ENCODE measurements at regions not wholly inside any gene's neighbourhood (a gene's known extent, or its start where the extent isn't known, plus 50 kb on each side); places are given as distances from the start of the nearest gene placed in this dataset.

DNA sequence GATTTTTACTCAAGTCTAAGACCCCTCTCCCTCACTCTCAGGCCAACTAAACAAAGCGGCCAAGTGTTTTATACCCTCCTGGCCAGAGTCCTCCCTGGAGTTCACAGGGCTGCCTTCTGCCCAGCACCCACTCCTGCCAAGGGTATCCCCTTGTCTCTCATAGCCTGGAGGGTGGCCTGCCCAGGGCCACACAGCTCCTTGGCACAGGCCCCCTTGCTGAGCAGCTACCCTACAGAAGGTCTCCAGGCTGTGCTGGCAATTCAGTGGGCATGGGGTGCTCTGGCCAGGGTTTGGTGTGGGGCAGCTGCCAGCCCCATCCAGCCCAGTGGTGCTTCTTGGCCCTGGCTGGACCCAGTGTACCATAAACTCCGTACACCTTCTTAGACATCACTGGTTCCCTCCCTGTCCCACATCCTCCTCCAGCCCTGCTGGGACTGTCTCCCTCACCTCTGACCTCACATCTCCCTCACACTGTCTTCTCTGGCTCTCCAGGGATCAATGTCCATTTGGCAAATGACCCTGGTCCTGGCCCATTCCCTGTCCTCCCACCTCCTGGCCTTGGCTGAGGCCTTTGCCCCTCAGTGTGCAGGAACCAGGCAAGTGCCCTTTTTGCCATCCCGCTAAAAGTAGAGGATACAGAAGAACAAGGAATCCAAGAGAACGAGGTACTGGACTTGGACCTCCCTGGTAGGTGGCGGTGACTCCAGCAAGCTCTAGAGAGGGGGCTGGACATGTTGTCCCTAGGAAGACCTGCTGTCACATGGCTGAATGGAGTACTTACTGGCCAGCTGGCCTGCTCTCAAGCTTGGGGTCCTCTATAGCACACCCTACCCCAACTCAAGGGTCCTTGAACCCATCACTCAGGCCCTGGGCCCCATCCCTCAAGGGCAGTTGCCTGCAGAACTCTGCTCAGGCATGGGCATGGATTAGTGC lies 50.0 kb upstream of the TRPM1 start:
- no peak for DNase-seq (ENCODE audit: low read depth in 2 of 2)

DNA sequence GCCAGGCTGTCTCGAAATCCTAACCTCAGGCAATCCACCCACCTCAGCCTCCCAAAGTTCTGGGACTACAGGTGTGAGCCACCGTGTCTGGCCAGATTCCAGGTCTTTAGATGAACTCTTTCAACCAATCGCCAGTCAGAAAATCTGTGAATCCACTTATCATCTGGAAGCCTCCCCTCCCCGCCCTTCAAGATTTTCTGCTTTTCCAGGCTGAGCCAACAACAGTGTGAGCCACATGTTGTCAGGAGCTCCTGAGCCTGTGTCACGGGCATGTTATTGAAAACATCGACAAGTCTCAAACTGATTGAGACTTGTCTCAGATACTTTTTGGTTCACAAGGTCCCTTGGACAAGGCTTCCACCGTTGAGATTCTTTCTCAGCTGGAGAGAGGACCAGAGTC lies 52.0 kb upstream of the TRPM1 start:
- DNase-seq (ENCODE audit: low read depth in 2 of 2) = no peak

DNA sequence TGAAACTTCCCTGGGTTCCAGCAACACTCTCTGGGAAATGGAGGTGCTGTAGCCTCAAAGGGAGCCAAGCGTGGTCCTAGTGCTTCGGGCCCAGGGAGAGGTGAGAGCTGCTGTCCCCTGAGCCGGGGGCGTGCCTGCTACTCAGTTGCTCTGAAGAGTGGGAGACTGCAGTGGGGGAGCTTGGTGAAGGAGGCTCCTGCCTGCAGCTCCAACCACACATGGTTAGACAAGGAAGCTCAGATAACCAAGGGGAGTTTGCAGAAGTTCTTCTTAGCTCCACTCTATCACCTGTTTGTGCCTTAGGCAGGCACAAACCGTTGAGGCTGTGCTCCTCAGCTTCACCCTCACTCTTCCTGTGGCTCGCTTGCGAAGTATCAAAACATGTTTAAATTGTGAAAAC lies 53.6 kb upstream of the TRPM1 start:
- no peak for DNase-seq (ENCODE audit: low read depth in 2 of 2)

DNA sequence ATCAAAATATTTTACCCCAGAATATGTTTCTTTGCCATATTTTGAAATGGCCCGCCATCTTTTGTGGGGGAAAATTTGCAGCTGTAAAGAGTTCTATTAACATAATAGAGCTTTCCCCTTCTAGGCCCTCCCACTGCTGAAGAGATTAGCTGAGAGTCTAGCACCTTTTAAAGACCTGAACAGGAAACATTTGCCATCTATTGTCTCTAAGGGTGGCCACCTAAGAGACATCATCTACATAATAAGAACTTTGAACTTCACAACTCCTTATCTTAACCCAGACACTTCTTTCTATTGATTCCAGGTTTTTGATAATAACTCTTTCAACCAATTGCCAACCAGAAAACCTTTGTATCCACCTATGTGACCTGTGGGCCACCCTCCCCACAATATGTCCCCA lies 54.7 kb upstream of the TRPM1 start:
- DNase-seq (ENCODE audit: low read depth in 2 of 2) = no peak

DNA sequence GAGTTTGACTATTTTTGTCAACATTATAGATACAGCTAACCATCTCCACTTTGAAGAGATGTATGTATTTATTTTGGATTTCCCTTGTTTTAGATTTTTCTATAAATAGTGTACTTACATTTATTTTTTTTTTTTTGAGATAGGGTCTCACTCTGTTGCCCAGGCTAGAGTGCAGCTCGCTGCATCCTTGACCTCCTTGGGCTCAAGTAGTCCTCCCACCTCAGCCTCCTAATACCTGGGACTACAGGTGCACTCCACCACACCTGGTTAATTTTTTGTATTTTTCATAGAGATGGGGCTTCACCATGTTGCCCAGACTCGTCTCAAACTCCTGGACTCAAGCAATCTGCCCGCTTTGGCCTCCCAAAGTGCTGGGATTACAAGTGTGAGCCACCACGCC lies 55.3 kb upstream of the TRPM1 start:
- no peak for DNase-seq (ENCODE audit: low read depth in 2 of 2)

DNA sequence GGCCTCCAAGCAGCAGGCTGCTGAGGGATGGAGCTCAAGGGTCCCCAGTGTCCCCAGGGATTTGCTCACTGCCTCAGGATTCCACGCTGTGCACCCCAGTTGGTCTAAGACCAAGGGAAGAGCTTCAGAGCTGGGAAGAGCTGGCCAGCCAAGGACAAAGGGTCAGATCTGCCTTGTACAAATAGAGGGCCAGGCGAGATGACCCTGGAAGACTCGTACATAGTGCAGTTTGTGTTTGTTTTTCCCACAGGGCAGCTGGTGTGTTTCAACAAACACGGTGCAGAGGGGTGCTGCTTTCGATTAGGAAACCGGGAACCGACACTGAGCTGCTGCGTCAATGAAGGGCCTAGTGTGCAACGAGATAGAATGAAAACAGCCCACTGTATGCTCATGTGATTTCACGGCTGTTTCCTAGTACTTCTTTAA lies 56.1 kb upstream of the TRPM1 start:
- DNase-seq (ENCODE audit: low read depth in 2 of 2) = no peak

DNA sequence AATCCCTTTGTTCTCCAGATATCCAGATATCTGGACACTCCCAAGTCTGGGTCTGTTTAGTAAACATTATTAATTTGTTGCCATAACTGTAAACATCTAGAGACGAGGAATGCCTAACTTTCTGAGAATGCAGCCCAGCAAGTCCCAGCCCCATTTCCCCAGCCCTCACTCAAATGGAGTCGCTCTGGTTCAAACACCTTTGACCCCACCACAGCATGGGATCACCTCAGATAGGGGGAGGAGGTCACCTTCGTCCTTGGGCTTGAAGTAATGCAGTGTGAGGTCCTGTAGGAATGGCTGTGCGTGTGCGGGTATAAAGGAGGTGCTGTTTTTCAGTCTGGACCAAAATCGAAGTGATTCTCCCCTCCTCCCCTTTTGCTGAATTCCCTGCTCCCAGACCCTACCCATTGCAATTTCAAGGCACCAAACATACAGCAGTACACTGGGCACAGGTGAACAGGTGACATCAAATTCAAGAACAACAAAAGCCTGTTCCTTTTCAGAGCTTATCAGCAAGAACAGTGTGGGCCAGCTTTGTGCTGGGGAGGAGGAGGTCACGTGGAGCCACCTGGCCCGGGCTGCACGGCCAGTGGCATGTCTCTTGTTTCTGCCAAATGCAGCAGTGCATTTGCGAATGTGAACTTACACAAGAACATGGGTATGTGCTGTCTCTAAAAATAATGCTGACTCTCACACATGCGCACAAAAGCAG lies 57.5 kb upstream of the TRPM1 start:
- DNase-seq (ENCODE audit: low read depth in 2 of 2) = no peak

DNA sequence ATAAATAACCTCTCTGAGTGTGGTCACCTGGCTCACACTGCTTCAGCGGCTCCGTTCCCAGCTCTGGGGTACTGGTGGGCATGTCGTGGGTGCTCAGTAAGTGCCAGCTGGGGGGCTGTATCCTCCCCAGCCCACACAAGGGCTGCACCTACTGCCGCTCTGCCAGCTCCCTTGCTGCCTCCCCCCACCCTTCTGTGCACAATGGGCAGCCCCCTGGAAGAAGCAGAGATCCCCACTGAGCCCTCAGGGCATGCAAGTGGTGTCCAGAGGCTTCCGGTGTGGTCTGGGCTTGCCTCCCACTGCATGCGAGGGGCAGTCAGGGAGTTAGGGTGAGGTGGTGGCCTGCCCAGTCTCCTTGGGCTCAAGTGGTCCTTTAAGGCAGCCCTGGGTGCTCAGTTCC lies 58.3 kb upstream of the TRPM1 start:
- no peak for DNase-seq (ENCODE audit: low read depth in 2 of 2)

DNA sequence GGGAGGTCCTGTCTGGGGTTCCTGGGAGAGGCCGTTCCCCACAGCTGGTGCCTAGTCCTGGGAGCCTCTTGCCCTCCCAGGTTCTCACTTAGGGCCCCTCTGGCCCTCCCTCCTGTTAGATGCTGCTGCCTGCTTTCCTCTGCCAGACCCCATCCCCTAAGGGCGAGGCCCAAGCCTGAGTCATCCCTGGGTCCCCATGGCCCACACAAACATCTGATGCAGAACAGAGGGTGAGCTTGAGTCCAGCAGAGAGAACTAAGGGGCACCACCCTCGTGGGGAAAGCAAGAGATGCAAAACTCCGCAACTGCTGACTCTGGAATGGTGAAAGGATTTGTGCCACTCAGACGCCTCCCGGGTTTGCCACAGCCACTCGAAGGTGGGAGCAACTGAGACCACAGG lies 58.8 kb upstream of the TRPM1 start:
- no peak for DNase-seq (ENCODE audit: low read depth in 2 of 2)

DNA sequence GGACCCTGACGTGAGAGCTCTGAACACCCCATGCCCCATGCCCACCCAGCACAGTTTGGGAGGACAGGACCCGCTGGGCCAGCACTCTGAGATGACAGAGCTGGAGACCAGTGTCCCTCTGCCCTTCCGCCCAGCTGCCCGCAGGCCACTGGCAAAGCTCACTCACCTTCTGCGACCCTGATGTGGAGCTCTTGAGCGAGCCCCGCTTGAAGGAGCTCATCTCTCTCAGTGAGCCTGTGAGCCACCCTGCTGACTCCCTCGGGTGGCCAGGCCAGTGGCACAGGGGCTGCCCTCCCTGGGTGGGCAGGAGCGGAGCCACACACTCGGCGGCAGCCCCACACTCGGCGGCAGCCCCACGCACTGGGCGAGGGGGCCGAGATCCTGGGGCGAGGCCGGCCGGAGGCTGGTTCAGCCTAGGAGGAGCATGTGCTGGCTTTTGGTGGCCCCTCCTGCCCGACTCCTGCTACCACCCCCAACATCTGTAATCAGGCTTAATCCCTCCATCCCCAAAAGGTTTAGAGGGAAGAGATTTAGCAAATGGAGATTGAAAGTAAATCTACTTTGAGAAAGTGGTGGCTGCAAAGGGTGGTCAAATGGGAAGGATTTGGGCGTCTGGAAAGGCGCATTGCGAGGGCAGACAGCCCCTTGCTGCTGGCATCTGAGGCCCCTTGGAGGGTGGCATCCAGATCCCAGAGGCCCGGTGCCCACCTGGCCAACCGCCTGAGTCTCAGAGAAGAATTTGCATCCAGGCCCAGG lies 59.4 kb upstream of the TRPM1 start:
- DNase-seq (ENCODE audit: low read depth in 2 of 2) = no peak

DNA sequence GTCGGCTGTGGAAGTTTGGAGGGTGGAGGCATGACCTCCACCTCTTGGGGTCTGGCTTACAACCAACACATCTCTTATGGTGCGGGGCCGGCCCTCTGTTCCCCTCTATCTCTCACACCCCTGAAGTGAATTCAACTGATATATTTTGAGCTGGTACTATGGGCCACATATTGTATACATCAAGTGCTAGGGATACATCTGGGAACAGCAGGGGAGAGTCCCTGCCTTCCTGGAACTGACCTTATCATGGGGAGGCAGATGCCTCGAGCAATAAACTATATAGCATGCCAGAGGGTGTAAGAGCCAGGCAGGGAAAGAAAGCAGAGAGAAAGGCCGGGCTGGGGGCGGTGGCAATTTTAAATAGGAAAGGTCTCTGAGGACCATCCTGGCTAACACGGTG lies 60.4 kb upstream of the TRPM1 start:
- no peak for DNase-seq (ENCODE audit: low read depth in 2 of 2)

DNA sequence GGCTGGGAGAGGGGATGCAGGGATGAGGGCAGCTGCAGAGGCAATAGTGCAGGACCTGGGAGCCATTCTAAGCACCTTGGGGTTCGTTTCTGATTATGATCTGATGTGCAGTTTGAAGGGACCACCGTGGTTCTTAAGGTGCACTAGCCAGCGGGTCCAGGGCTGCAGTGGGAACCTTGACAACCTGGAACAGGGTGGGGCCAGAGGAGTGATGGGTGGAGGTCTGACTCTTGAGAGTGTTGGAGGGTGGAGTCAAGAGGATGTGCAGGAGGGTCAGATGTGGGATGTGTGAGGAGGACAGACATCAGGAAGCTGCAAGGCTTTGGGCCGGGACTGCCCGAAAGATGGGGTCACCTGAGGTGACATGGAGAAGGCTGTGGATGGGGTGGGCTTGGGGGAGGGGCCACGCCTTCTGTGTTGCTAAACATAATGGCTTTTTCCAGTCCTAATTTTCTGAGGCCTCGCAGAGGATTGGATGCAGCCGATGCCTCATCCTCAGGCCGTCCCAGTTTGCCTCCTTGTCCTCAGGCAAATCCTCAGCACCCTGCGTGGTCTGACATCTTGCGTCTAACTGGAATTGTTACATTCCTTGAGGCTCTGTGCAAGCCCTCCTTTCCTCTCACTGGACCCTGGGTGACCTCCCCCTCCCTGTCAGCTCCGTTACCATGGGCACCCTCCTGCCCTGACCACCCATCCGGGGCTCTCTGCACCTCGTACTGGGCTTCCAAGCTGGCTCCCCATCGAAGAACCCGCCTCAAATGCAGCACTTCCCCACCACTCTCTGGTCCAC lies 61.4 kb upstream of the TRPM1 start:
- DNase-seq (ENCODE audit: low read depth in 2 of 2) = no peak

DNA sequence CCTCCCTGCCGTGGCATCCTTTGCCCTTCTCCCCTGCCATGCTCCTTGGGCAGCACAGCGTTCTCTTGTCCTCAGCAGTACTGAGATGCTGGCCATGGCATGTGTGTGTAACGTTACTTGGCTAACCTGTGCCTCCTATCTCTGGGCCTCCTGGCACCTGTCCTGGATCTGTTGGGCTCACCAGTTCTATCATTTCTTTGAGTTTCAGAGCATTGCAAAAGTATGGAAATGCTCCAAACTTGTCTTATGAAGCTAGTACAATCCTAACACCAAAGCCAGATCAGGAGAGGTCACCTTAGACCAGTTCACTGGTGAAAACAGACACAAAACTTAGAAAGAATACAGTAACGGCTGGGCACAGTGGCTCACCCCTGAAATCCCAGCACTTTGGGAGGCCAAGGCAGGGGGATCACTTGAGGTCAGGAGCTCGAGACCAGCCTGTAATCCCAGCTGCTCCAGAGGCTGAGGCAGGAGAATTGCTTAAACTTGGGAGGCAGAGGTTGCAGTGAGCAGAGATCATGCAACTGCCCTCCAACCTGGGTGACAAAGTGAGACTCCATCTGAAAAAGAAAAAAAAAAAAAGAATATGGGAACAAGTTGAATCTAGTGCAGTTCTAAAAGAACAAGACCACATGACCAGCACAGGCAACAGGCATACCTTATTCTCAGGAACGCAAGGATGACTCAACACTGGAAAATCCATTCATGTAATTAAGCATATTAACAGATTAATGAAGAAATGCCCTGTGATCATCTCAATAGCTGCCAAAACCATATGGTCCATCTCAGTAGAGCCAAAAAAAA lies 62.4 kb upstream of the TRPM1 start:
- DNase-seq (ENCODE audit: low read depth in 2 of 2) = no peak

DNA sequence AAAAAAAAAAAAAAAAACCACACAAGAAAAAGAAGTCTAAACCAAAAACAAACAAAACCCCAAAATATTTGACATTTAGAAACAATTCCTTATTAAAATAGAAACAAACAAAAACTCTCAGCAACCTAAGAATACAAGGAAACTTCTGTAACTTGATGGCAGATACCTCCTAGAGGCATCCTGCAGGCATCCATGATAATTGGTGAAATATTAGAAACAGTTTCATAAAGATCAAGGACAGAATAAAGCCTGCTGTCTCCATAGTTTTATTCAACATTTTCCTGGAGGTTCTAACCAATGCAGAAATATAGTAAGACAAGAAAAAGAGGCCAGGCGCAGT lies 63.0 kb upstream of the TRPM1 start:
- no peak for DNase-seq (ENCODE audit: low read depth in 2 of 2)

DNA sequence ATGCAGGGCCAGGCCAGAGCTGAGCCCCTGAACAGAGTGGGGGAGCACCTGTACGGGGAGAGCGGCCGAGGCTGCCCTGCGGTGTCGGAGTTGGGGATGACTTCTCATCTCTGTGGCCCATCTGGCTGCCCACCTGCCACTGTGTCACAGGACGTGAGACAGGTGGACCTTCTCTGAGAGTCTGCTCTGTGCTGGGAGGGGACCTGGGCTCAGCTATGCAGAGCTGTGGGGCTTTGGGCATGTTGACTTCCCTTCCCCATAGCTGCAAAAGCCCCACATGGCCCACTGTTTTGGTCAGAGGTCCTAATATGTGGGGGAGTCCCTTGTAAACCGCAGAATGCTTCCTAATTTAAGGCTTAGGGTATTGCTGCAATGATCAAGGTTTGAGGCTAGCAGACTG lies 68.0 kb upstream of the TRPM1 start:
- no peak for DNase-seq (ENCODE audit: low read depth in 2 of 2)

DNA sequence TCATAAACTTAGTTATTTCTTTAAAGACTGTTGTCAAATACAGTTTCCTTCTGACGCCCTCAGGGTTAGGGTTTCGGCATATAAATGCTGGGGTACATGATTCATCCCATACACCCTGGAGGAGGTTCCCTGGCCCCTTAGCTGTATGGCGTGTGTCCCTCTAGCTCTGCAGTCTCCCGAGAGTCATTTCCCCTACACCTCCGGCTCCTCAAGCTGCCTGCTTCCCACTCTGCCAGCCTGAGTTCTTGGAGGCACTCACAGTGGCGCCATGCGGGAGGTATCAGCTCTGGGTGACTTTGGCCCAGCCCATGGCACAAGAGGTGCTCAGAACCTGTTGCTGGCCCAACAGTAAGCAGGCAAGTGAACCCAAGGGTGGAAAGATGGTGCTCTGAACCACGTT lies 70.2 kb upstream of the TRPM1 start:
- no peak for DNase-seq (ENCODE audit: low read depth in 2 of 2)

DNA sequence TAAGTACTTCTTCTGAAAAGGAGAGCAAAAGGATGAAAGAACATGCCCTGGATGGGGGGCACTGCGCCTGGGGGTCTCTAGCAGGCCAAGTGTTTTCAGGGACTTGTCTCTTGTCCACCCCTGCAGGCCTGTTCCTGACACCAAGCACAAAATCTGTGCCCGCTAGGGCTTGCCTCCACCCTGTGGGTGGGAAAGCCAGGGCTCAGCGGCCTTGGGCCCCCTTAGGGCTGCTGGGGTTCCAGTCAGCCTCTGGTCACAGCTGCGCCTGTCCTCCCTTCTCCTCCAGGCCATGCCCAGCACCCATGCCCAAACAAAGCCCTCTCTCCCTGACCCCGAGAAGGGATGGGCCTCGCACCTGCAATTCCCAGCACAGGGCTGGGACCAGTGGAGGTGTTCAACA lies 71.1 kb upstream of the TRPM1 start:
- DNase-seq (ENCODE audit: low read depth in 2 of 2) = no peak

DNA sequence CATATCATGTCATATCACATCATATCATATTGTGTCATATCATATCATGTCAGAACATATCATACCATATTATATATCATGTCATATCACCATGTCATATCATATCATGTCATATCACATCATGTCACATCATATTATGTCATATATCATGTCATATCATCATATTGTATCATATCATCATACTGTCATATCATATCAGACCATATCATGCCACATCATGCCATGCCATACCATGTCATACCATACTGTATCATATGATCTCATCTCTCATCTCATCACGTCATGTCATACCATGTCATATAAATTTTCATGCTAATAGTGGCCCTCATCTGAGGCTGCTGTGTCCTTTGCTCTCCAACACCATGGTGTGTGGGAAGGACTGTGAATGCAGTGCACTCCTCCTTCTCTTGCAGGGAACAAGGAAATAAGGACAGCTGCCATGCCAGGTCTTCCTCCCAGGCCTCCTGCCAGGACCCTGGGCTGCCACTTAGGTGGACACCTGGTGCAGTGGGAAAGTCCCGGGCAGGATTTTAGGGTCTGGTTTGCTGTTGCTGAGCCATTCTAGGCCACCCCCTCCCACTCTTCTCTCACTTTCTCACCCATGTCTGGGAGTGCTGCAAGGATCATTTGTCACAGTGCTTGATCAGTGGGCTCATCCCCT lies 72.4 kb upstream of the TRPM1 start:
- no peak for DNase-seq (ENCODE audit: low read depth in 2 of 2)

DNA sequence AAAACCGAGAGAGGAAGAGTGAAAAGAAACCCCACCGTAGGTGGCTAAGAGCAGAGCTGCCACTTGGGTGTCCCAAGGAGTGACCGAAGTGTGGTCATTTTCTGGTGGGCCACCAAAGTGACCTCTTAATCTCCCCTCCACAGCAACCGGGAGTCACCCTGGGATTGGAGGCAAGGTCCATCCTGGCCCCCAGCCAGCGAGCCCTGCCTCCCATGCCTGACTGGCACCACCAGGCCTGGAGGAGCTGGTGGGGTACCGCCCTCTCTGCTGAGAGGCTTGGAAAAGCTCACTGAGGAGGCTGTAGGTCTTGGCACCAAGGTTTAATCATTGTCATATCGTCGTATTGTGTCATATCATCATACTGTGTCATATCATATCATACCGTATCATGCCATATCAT lies 74.0 kb upstream of the TRPM1 start:
- no peak for DNase-seq (ENCODE audit: low read depth in 2 of 2)

DNA sequence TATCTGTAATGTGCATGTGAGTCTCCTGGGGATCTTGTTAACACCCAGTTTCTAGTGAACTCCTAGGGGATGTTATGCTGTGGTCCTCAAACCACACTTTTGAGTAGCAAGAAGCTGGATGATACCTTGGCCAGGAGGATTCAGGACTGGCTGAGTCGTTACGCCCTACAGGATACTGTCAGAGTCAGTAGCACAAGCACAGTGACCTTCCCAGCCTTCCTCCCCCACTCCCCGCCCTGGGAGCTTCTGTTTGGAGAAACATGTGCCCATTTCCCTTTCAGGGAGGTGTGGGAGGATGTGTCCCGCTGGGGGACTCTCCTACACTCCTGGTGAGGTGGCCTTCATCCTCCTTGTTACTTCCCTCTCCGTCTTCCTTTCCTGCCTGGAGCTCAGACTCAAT lies 76.4 kb upstream of the TRPM1 start:
- no peak for DNase-seq (ENCODE audit: low read depth in 2 of 2)

DNA sequence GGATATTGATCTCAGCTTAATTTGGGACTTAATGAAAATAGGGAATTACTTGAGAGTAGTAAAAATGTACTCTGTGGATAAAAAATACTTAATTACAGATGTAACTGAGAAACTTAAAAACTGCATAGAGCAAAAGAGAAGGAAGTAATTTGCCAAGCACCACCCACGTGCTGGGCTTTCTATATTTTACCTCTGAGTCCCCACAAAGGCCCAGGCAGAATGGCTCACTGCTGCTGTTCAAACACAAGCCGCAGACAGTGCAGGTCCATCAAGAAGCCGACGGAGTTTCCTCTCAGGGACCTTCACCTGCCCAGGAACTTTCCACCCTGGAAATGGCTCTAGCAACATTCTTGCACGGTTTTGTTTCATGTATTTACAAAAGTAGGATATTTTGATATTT lies 77.2 kb upstream of the TRPM1 start:
- no peak for DNase-seq (ENCODE audit: low read depth in 2 of 2)
